ENCODE measurements at regions not wholly inside any gene's neighbourhood (a gene's known extent, or its start where the extent isn't known, plus 50 kb on each side); places are given as distances from the start of the nearest gene placed in this dataset.

- TF ChIP-seq CTCF (IDR thresholded peaks at IDR 0.05; ENCODE audit: insufficient read depth, low read depth, low read length): no peak
- H3K4me3 ChIP-seq (ENCODE audit: low read depth, low read length): no peak overlapping the region
- no peak for DNase-seq (ENCODE audit: low read depth)
Measured at GRCh38 chr1:215501496-215501895, 65.6 kb upstream of the KCTD3 start.

GRCh38 chr1:215502081-215502480 lies 65.0 kb upstream of the KCTD3 start:
- no peak overlapping the region for H3K4me3 ChIP-seq (ENCODE audit: low read depth, low read length)
- DNase-seq (ENCODE audit: low read depth): no peak

GRCh38 chr1:215507119-215507518 lies 60.0 kb upstream of the KCTD3 start:
- DNase-seq (ENCODE audit: low read depth): peak; percentile 55
- no peak for TF ChIP-seq CTCF (IDR thresholded peaks at IDR 0.05; ENCODE audit: insufficient read depth, low read depth, low read length)
- no peak overlapping the region for H3K4me3 ChIP-seq (ENCODE audit: low read depth, low read length)

More at GRCh38 chr1:215502081-215502480, 65.0 kb upstream of the KCTD3 start:
- TF ChIP-seq CTCF (IDR thresholded peaks at IDR 0.05; ENCODE audit: insufficient read depth, low read depth, low read length): no peak

- no peak for DNase-seq (ENCODE audit: low read depth)
Measured at GRCh38 chr1:215508311-215508710, 58.8 kb upstream of the KCTD3 start.

More at GRCh38 chr1:215508311-215508710, 58.8 kb upstream of the KCTD3 start:
- TF ChIP-seq CTCF (IDR thresholded peaks at IDR 0.05; ENCODE audit: insufficient read depth, low read depth, low read length): no peak
- no peak overlapping the region for H3K4me3 ChIP-seq (ENCODE audit: low read depth, low read length)

Data from fibroblast of villous mesenchyme (primary cell).